Activated CD4-positive, alpha-beta T cell treated with anti-CD3 and anti-CD28 coated beads for 4 hours (primary cell): ENCODE measurements at regions not wholly inside any gene's neighbourhood (a gene's known extent, or its start where the extent isn't known, plus 50 kb on each side); places are given as distances from the start of the nearest gene placed in this dataset.
"Not testable (repeated sequence)": the region's sequence is repeated elsewhere in the genome, so short reads cannot be mapped to it uniquely, and the experiment has no call there.

Experiments used
- DNase-seq, 2 donors: peaks; one replicate each; pipeline ENCODE4 v3.0.0-alpha.2; 2020

GRCh38 chr4:20046931-20047677 is 204.6 kb upstream of the SLIT2 start:
- DNase-seq, result no peak

- DNase-seq, result no peak
Observed at GRCh38 chr4:20046179-20046578, 205.5 kb upstream of the SLIT2 start.

- no peak for DNase-seq
Observed at GRCh38 chr4:20044966-20045365, 206.7 kb upstream of the SLIT2 start.

- DNase-seq, result no peak
Observed at GRCh38 chr4:20044502-20044911, 207.2 kb upstream of the SLIT2 start.

- no peak for DNase-seq
Observed at GRCh38 chr4:20043991-20044390, 207.7 kb upstream of the SLIT2 start.

- no peak for DNase-seq
Observed at GRCh38 chr4:20042769-20043168, 208.9 kb upstream of the SLIT2 start.

- DNase-seq, result no peak
Observed at GRCh38 chr4:20041839-20042407, 209.8 kb upstream of the SLIT2 start.

GRCh38 chr4:20037745-20038144 is 214.0 kb upstream of the SLIT2 start:
- DNase-seq, result no peak

- DNase-seq, result no peak
Observed at GRCh38 chr4:20030108-20030507, 221.6 kb upstream of the SLIT2 start.

- no peak for DNase-seq
Observed at GRCh38 chr4:20028645-20029044, 223.1 kb upstream of the SLIT2 start.

GRCh38 chr4:20026456-20026855 is 225.2 kb upstream of the SLIT2 start:
- no peak for DNase-seq

GRCh38 chr4:20022471-20022870 is 229.2 kb upstream of the SLIT2 start:
- DNase-seq, result no peak

- DNase-seq, result no peak
Observed at GRCh38 chr4:20020056-20020455, 231.6 kb upstream of the SLIT2 start.

- DNase-seq, result no peak
Observed at GRCh38 chr4:20019310-20020015, 232.2 kb upstream of the SLIT2 start.

GRCh38 chr4:20017777-20018115 is 234.0 kb upstream of the SLIT2 start:
- no peak for DNase-seq

GRCh38 chr4:20017070-20017776 is 234.5 kb upstream of the SLIT2 start:
- no peak for DNase-seq

GRCh38 chr4:20015636-20016224 is 236.0 kb upstream of the SLIT2 start:
- DNase-seq, result no peak

- DNase-seq, result not testable (repeated sequence)
Observed at GRCh38 chr4:20003836-20004558, 247.7 kb upstream of the SLIT2 start.

GRCh38 chr4:19999775-20000414 is 251.8 kb upstream of the SLIT2 start:
- no peak for DNase-seq

GRCh38 chr4:19999276-19999675 is 252.4 kb upstream of the SLIT2 start:
- DNase-seq, result no peak

GRCh38 chr4:19993242-19993641 is 258.5 kb upstream of the SLIT2 start:
- no peak for DNase-seq

GRCh38 chr4:19992471-19993093 is 259.1 kb upstream of the SLIT2 start:
- DNase-seq, result no peak
